H1 (cell line): ENCODE measurements at regions not wholly inside any gene's neighbourhood (a gene's known extent, or its start where the extent isn't known, plus 50 kb on each side); places are given as distances from the start of the nearest gene placed in this dataset.

ENCODE experiments used
- ATF3 ChIP-seq: IDR thresholded peaks from 2 replicates; pipeline ENCODE4 v1.6.1; 2011; ENCODE audit warnings: low read depth, mild to moderate bottlenecking, low read length; ENCODE audit not compliant: insufficient read depth
- BCL11A ChIP-seq, 2 experiments: IDR thresholded peaks; one replicate each; pipeline ENCODE4 v1.6.1; 2011; ENCODE audit warnings: low read depth in 2 of 2, low read length in 2 of 2, mild to moderate bottlenecking in 2 of 2
- CBX5 ChIP-seq: fragments of 300-800, 300-1000 bp; sonication (generic); IDR thresholded peaks from 2 replicates; pipeline ENCODE4 v1.7.1; 2016; ENCODE audit warnings: antibody characterized with exemption, low read length, low read depth
- CEBPB ChIP-seq: IDR thresholded peaks from 2 replicates; pipeline ENCODE4 v1.6.1; 2012; ENCODE audit warnings: low read depth, low read length

- TF ChIP-seq BCL11A (IDR thresholded peaks at IDR 0.05; ENCODE audit: low read depth in 2 of 2, low read length in 2 of 2) (no peak), ATF3 (no peak), CEBPB (no peak), CBX5 (no peak)
Measured at GRCh38 chr5:60417500-60418181, 282.3 kb downstream of the DEPDC1B start (continued).
